ENCODE measurements at regions not wholly inside any gene's neighbourhood (a gene's known extent, or its start where the extent isn't known, plus 50 kb on each side); places are given as distances from the start of the nearest gene placed in this dataset.

GRCh38 chr9:82598241-82599039 is 464.5 kb downstream of the RASEF start:
- no peak for DNase-seq

GRCh38 chr9:82599336-82599949 is 463.5 kb downstream of the RASEF start:
- no peak for DNase-seq

- DNase-seq: no peak
Observed at GRCh38 chr9:82600536-82601292, 462.2 kb downstream of the RASEF start.

GRCh38 chr9:82601293-82601771 is 461.6 kb downstream of the RASEF start:
- DNase-seq: peak; percentile 53

DNA sequence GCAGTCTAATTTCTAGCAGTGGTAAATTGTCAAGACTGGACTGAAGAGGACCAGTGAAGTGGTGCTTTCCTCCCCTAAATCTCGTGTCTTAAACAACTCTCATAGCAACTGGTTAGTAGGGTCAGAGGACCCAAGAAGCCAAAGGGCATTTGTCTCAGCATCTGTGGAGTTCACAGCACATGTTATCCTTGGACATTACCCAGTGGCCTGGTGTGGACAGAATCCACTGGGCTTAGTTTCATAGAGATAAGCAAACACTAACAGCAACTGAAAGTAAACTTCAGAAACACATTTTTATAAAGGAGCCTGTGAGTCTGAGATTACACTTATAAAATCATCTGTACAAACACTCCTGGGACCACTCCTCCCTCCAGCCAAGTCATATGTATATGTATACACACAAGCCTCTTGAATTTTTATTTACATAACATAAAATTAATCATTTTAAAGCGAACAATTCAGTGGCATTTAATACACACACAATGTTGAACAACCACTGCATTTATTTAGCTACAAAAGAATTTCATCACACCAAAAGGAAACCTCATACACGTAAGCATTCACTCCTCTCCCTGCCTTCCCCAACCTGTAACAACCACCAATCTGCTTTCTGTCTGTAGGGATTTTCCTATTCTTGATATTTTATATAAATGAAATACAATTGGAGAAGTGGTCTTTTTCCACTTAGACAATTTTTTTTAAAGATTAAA is 457.8 kb downstream of the RASEF start:
- no peak for DNase-seq

- no peak for DNase-seq
Observed at GRCh38 chr9:82605657-82606031, 457.3 kb downstream of the RASEF start.

GRCh38 chr9:82606071-82606470 is 456.9 kb downstream of the RASEF start:
- no peak for DNase-seq

DNA sequence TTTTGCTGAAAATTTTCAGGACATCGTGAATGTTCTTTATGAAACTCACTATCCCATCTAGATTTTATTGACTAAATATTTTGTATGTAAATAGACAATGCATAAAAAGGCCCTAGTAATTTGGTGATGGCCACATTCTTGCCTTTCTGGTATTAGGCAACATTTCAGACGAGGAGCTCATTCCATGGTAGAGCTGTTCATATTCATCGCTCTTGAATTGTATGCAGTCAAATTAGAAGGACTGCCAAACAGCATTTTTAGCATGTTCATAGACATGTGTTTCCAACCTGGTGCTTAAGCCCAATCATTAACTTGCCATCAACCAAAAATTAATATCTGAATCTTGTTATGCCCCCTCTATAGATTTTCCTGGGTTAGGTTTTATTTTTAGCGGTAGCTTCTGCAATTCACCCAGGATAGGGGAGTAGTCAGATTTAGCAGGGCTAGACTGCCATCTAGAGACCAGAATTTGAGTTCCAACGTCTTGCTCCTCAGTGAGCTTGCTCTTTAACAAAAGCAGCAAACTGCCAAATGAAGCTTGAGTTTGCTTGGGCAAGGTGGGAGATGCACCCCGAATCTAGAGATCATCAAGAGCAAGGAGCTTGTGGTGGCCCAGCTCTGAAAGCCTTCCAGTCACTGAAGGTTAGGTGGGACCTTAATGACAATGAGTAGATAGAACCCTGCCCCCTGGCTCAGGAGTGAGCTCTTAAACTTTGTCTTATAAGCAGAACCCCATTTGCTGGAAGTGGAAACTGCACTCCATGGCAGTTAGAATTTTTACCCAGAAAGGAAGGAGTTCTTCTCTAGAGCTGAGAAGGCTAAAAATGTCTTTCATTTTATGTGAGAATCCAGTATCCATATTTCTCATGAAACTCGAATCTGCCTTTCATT is 456.2 kb downstream of the RASEF start:
- DNase-seq: peak; percentile 68

- DNase-seq: no peak
Observed at GRCh38 chr9:82608487-82608886, 454.5 kb downstream of the RASEF start.

GRCh38 chr9:82612942-82613341 is 450.0 kb downstream of the RASEF start:
- DNase-seq: no peak

GRCh38 chr9:82613498-82613897 is 449.4 kb downstream of the RASEF start:
- no peak for DNase-seq

GRCh38 chr9:82616545-82616944 is 446.4 kb downstream of the RASEF start:
- DNase-seq: no peak

DNA sequence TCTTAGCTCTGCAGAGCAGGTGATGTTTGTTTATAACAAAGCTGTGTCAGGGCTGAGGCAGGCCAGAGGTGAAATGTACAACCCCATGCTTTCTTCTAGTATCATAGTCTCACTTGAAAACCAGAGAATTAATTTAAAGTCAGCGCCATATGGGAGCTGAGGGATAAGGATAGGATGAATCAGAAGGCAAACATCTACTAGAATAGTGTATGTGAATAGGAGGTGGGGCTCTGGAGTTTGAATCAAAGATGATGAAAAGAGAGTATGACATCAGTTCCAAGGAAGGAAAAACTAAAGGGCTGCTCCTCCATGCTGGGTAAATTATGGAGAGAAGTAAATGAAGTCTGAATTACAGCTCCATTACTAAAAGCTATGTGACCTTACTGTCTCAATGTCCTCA is 441.5 kb downstream of the RASEF start:
- DNase-seq: no peak

GRCh38 chr9:82637368-82637767 is 425.6 kb downstream of the RASEF start:
- DNase-seq: no peak

DNA sequence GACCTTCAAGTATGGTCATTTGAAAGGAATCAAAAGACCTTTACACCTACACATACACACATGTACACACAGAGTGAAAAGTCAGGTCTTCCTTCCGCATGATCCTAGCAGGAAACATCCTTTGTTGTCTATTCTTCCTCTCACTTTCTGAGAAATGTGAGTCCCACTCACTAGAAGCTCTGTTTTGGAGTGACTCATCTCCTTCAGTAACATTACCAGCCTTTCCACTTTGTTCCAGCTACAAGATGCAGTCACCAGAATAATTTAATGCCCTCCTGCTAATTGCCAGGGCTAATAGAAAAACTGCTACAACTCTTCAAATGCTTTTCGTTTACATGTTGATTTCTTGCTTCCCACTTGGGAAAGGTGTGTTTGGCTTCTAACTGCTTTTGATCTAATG is 417.3 kb downstream of the RASEF start:
- no peak for DNase-seq

DNA sequence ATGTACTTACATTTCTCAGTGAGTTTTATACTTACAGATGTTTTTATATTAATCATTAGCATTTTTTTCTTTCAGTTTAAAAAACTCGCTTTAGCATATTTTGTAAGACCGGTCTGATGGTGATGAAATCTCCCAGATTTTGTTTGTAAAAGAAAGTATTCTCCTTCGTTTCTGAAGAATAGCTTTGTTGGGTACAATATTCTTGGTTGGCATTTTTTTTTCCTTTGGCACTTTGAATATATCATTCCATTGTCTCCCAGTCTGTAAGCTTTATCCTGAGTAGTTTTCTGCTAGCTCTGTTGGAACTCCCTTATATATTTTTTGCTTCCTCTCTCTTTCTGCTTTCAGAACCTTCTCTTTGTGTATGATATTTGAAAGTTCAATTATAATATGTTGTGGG is 412.6 kb downstream of the RASEF start:
- DNase-seq: no peak

DNA sequence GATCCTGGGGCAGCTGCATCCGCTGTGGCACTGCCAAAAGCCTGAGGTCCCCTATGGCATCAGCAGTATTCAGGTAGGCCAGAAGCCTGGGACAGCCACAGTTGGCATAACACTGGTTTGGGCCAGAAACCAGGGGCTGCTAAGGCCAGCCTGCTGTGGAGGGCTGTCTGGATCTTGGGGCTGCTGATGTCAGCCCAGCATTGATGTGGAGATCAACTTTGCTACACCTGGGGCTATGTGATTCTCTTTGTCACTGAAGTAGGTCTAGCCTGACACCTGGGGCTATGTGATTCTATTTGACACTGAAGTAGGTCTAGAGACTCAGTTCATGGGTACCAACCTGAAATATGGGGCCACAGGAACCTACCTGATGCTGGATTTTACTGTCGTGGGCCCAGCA is 411.5 kb downstream of the RASEF start:
- no peak for DNase-seq

- DNase-seq: no peak
Observed at GRCh38 chr9:82665324-82665723, 397.6 kb downstream of the RASEF start.

- DNase-seq: no peak
Observed at GRCh38 chr9:82668689-82669199, 394.2 kb downstream of the RASEF start.

DNA sequence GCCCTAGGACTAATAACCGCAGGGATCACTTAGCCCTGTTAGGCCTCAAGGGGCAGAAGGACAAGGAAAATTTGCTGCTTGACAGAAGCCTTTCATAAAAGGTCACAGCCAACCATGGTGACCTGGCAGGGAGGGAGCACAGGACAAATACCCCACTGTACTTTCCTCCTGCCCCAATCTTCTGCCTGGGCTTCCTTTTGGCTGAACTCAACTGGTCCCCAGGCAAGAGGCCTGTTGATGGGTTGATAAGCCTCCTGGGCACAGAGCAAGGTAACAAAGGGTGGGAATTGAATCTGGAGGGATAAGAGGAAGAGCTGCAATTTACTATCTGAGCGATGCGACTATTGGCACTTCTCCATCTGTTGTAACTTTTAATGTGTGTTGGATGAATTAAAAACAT is 392.9 kb downstream of the RASEF start:
- DNase-seq: no peak

DNA sequence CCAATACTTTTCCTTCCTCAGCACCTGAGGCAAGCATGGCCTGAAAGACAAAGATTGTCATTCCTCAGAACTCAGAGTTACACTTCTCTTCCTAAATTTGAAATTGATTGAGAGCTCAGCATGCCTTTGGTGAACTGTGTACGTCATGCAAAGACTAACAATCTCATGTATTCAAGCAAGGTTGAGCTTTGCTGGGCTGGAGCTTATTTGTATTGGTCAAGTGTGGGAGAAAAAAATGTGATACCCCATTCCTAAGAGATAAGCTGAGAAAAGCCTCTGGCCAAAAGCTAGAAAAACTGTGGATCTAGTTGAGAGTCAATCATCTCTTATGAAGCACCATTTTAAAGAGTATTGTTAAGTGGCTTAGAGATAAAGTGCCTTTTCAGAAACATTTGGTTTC is 392.2 kb downstream of the RASEF start:
- no peak for DNase-seq

DNA sequence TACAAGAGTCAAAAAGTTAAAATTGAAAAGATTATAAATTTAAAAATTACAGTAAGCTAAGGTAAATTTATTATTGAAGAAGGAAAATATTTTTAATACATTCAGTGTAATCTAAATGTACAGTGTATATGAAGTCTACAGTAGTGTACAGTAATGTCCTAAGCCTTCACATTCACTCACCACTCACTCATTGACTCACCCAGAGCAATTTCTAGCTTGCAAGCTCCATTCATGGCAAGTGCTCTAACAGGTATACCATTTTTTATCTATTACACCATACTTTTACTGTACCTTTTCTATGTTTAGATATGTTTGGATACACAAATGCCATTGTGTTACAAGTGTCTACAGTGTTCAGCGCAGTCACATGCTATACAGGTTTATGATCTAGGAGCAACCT is 389.7 kb downstream of the RASEF start:
- no peak for DNase-seq
